OCI-LY3 (cell line): ENCODE measurements at regions not wholly inside any gene's neighbourhood (a gene's known extent, or its start where the extent isn't known, plus 50 kb on each side); places are given as distances from the start of the nearest gene placed in this dataset.

Experiments used
- CTCF ChIP-seq: fragments of 200-600, 300-600 bp; sonication (generic); IDR thresholded peaks from 2 replicates; pipeline ENCODE4 v1.5.1; 2014; ENCODE audit warnings: antibody characterized with exemption, low read length, low read depth
- EZH2phosphoT487 ChIP-seq: fragments of 200-600 bp; shearing (Covaris generic); IDR thresholded peaks from 2 replicates; pipeline ENCODE4 v1.6.1; 2018; ENCODE audit warnings: antibody characterized with exemption, mixed run types, low read depth

GRCh38 chr5:169389318-169389717 lies 88.4 kb upstream of the SLIT3 start:
- TF ChIP-seq CTCF: no peak
- no peak for TF ChIP-seq EZH2phosphoT487
